ENCODE measurements at regions not wholly inside any gene's neighbourhood (a gene's known extent, or its start where the extent isn't known, plus 50 kb on each side); places are given as distances from the start of the nearest gene placed in this dataset.

- no peak for TF ChIP-seq EZH2 (IDR thresholded peaks at IDR 0.05)
- TF ChIP-seq FOXP2 (optimal IDR thresholded peaks at IDR 0.05; ENCODE audit: control extremely low read depth, extremely low read length, insufficient read depth): no peak
- no peak for TF ChIP-seq POLR2AphosphoS5 (IDR thresholded peaks at IDR 0.05; ENCODE audit: borderline replicate concordance, low read depth, low read length)
- H3K4me3 ChIP-seq: 0 out of 2 replicates have a peak overlapping the region, but pooled peaks have one; percentile 1
- H3K36me3 ChIP-seq (ENCODE audit: insufficient read depth, low read length): no peaks in the 10 kb centered on the region
- DNase-seq (ENCODE audit: low read depth, low spot score): no peak
- no peaks in the 10 kb centered on the region for H3K9me3 ChIP-seq (ENCODE audit: low read depth, low read length)
- H3K9ac ChIP-seq (ENCODE audit: insufficient read length): no peak overlapping the region
- H3K27ac ChIP-seq: peak overlapping the region; percentile 69
These were observed 65.2 kb downstream of the OTX2 start for GRCh38 chr14:56745097-56745496.

- Histone ChIP-seq H3K9me3 (ENCODE audit: low read depth, low read length) (no peaks in the 10 kb centered on the region), H3K4me3 (peak overlapping the region; percentile 29; the same call in 1 of the 2 replicates), H3K9ac (ENCODE audit: insufficient read length) (no peak overlapping the region), H3K27ac (peak overlapping the region; percentile 69), H3K36me3 (ENCODE audit: insufficient read depth, low read length) (no peaks in the 10 kb centered on the region)
- DNase-seq (ENCODE audit: low read depth, low spot score): no peak
- no peak for TF ChIP-seq POLR2AphosphoS5 (IDR thresholded peaks at IDR 0.05; ENCODE audit: borderline replicate concordance, low read depth, low read length)
- no peak for TF ChIP-seq EZH2 (IDR thresholded peaks at IDR 0.05)
- TF ChIP-seq FOXP2 (optimal IDR thresholded peaks at IDR 0.05; ENCODE audit: control extremely low read depth, extremely low read length, insufficient read depth): no peak
These were observed 66.3 kb downstream of the OTX2 start for GRCh38 chr14:56744016-56744415.

GRCh38 chr14:56742391-56742878 is 67.8 kb downstream of the OTX2 start:
- TF ChIP-seq POLR2AphosphoS5 (IDR thresholded peaks at IDR 0.05; ENCODE audit: borderline replicate concordance, low read depth, low read length) (no peak), EZH2 (IDR thresholded peaks at IDR 0.05) (no peak), FOXP2 (optimal IDR thresholded peaks at IDR 0.05; ENCODE audit: control extremely low read depth, extremely low read length, insufficient read depth) (no peak)
- DNase-seq (ENCODE audit: low read depth, low spot score): no peak
- Histone ChIP-seq H3K9ac (ENCODE audit: insufficient read length) (no peak overlapping the region), H3K36me3 (ENCODE audit: insufficient read depth, low read length) (no peaks in the 10 kb centered on the region), H3K4me3 (no peak overlapping the region), H3K9me3 (ENCODE audit: low read depth, low read length) (no peaks in the 10 kb centered on the region), H3K27ac (no peak overlapping the region)

- no peak overlapping the region for H3K4me3 ChIP-seq
- no peaks in the 10 kb centered on the region for H3K9me3 ChIP-seq (ENCODE audit: low read depth, low read length)
- no peaks in the 10 kb centered on the region for H3K36me3 ChIP-seq (ENCODE audit: insufficient read depth, low read length)
- no peak for DNase-seq (ENCODE audit: low read depth, low spot score)
- H3K27ac ChIP-seq: no peak overlapping the region
- TF ChIP-seq EZH2 (IDR thresholded peaks at IDR 0.05) (no peak), FOXP2 (optimal IDR thresholded peaks at IDR 0.05; ENCODE audit: control extremely low read depth, extremely low read length, insufficient read depth) (no peak), POLR2AphosphoS5 (IDR thresholded peaks at IDR 0.05; ENCODE audit: borderline replicate concordance, low read depth, low read length) (no peak)
- H3K9ac ChIP-seq (ENCODE audit: insufficient read length): no peak overlapping the region
These were observed 69.0 kb downstream of the OTX2 start for GRCh38 chr14:56741325-56741724.

- H3K36me3 ChIP-seq (ENCODE audit: insufficient read depth, low read length): no peaks in the 10 kb centered on the region
- H3K4me3 ChIP-seq: no peak overlapping the region
- TF ChIP-seq FOXP2 (optimal IDR thresholded peaks at IDR 0.05; ENCODE audit: control extremely low read depth, extremely low read length, insufficient read depth) (no peak), POLR2AphosphoS5 (IDR thresholded peaks at IDR 0.05; ENCODE audit: borderline replicate concordance, low read depth, low read length) (no peak), EZH2 (IDR thresholded peaks at IDR 0.05) (no peak)
- no peak for DNase-seq (ENCODE audit: low read depth, low spot score)
- H3K9ac ChIP-seq (ENCODE audit: insufficient read length): no peak overlapping the region
- H3K9me3 ChIP-seq (ENCODE audit: low read depth, low read length): no peaks in the 10 kb centered on the region
- H3K27ac ChIP-seq: no peak overlapping the region
These were observed 72.3 kb downstream of the OTX2 start for GRCh38 chr14:56738020-56738419.

- Histone ChIP-seq H3K27ac (no peak overlapping the region), H3K9me3 (ENCODE audit: low read depth, low read length) (no peaks in the 10 kb centered on the region), H3K9ac (ENCODE audit: insufficient read length) (no peak overlapping the region), H3K4me3 (no peak overlapping the region), H3K36me3 (ENCODE audit: insufficient read depth, low read length) (no peaks in the 10 kb centered on the region)
- DNase-seq (ENCODE audit: low read depth, low spot score): no peak
- TF ChIP-seq FOXP2 (optimal IDR thresholded peaks at IDR 0.05; ENCODE audit: control extremely low read depth, extremely low read length, insufficient read depth) (no peak), EZH2 (IDR thresholded peaks at IDR 0.05) (no peak), POLR2AphosphoS5 (IDR thresholded peaks at IDR 0.05; ENCODE audit: borderline replicate concordance, low read depth, low read length) (no peak)
These were observed 76.9 kb downstream of the OTX2 start for GRCh38 chr14:56733396-56733795.

GRCh38 chr14:56731187-56731586 is 79.1 kb downstream of the OTX2 start:
- Histone ChIP-seq H3K36me3 (ENCODE audit: insufficient read depth, low read length) (no peaks in the 10 kb centered on the region), H3K9ac (ENCODE audit: insufficient read length) (no peak overlapping the region), H3K4me3 (no peak overlapping the region), H3K9me3 (ENCODE audit: low read depth, low read length) (no peaks in the 10 kb centered on the region), H3K27ac (no peak overlapping the region)
- no peak for TF ChIP-seq POLR2AphosphoS5 (IDR thresholded peaks at IDR 0.05; ENCODE audit: borderline replicate concordance, low read depth, low read length)
- TF ChIP-seq FOXP2 (optimal IDR thresholded peaks at IDR 0.05; ENCODE audit: control extremely low read depth, extremely low read length, insufficient read depth): no peak
- TF ChIP-seq EZH2 (IDR thresholded peaks at IDR 0.05): no peak
- DNase-seq (ENCODE audit: low read depth, low spot score): no peak

GRCh38 chr14:56730538-56731145 is 79.6 kb downstream of the OTX2 start:
- Histone ChIP-seq H3K9me3 (ENCODE audit: low read depth, low read length) (no peaks in the 10 kb centered on the region), H3K36me3 (ENCODE audit: insufficient read depth, low read length) (no peaks in the 10 kb centered on the region), H3K27ac (no peak overlapping the region), H3K9ac (ENCODE audit: insufficient read length) (no peak overlapping the region), H3K4me3 (no peak overlapping the region)
- TF ChIP-seq FOXP2 (optimal IDR thresholded peaks at IDR 0.05; ENCODE audit: control extremely low read depth, extremely low read length, insufficient read depth) (no peak), POLR2AphosphoS5 (IDR thresholded peaks at IDR 0.05; ENCODE audit: borderline replicate concordance, low read depth, low read length) (no peak), EZH2 (IDR thresholded peaks at IDR 0.05) (no peak)
- no peak for DNase-seq (ENCODE audit: low read depth, low spot score)

GRCh38 chr14:56724013-56724412 is 86.3 kb downstream of the OTX2 start:
- DNase-seq (ENCODE audit: low read depth, low spot score): no peak
- no peaks in the 10 kb centered on the region for H3K9me3 ChIP-seq (ENCODE audit: low read depth, low read length)
- TF ChIP-seq POLR2AphosphoS5 (IDR thresholded peaks at IDR 0.05; ENCODE audit: borderline replicate concordance, low read depth, low read length) (no peak), EZH2 (IDR thresholded peaks at IDR 0.05) (no peak), FOXP2 (optimal IDR thresholded peaks at IDR 0.05; ENCODE audit: control extremely low read depth, extremely low read length, insufficient read depth) (no peak)
- H3K4me3 ChIP-seq: no peak overlapping the region
- H3K9ac ChIP-seq (ENCODE audit: insufficient read length): no peak overlapping the region
- H3K27ac ChIP-seq: no peak overlapping the region
- no peaks in the 10 kb centered on the region for H3K36me3 ChIP-seq (ENCODE audit: insufficient read depth, low read length)

Measured in SK-N-MC (cell line).